HepG2 (cell line): ENCODE measurements at regions not wholly inside any gene's neighbourhood (a gene's known extent, or its start where the extent isn't known, plus 50 kb on each side); places are given as distances from the start of the nearest gene placed in this dataset.

Source experiments
- ATAC-seq: fragments of 200-7000 bp; cut with Tn5 transposase; 3 replicates; pipeline ENCODE4 v1.9.1; 2020; ENCODE audit warnings: mild to moderate bottlenecking, moderate library complexity
- BruUV-seq: library from RNA; stranded (reverse); fragments of 400-500 nt; replicated peaks from 2 replicates; lab custom pipeline; 2021; lab: Mats Ljungman, UMichigan
- CTCF ChIA-PET: fragments of 300-600 bp; formaldehyde crosslinking; extraction: SDS; loops from one replicate; lab custom pipeline; 2021; ENCODE audit warnings: low total read pairs, inconsistent platforms, low intra/inter-chr PET ratio; lab: Yijun Ruan, JAX
- POLR2A ChIA-PET: fragments of 350-600 bp; sonication (Branson Sonifier 250); formaldehyde crosslinking; loops from one replicate; lab custom pipeline; 2020; ENCODE audit warnings: antibody characterized with exemption, inconsistent platforms; lab: Yijun Ruan, JAX
- DNase-seq: peaks from one replicate; pipeline ENCODE4 v3.0.0-alpha.2; 2015; ENCODE audit warnings: low spot score
- FAIRE-seq: peaks from 3 replicates; lab custom pipeline; 2011; peaks lifted over from hg19 to GRCh38; lab: Jason Lieb, UNC
- H2AFZ ChIP-seq: one replicate; pipeline ENCODE4 v1.6.1; 2011; ENCODE audit warnings: low read length, inconsistent platforms
- H3K27ac ChIP-seq: fragments of 300-600 bp; 3 replicates; pipeline ENCODE4 v1.8.0; 2011; ENCODE audit warnings: mixed run types, mild to moderate bottlenecking, mixed read lengths, low read length, inconsistent platforms; ENCODE audit not compliant: insufficient read depth; ENCODE audit errors: extremely low read length
- H3K27me3 ChIP-seq, 2 experiments: fragments of 200-600 bp in 1 of 2; 2 replicates in 1 of 2; 3 replicates in 1 of 2; pipeline versions ENCODE4 v1.6.0 to v1.8.0; 2011; ENCODE audit warnings: low read length in 2 of 2, mild to moderate bottlenecking in 2 of 2, moderate library complexity in 2 of 2, inconsistent platforms in 1 of 2; ENCODE audit not compliant: insufficient read depth in 2 of 2, control insufficient read depth in 1 of 2
- H3K36me3 ChIP-seq, 2 experiments: fragments of 200-600 bp in 1 of 2; replicated peaks in 1 of 2; 2 replicates in 1 of 2; 3 replicates in 1 of 2; pipeline versions ENCODE4 v1.5.1 to v1.8.0; 2011; ENCODE audit warnings: low read length in 2 of 2, inconsistent platforms in 1 of 2; ENCODE audit not compliant: insufficient read depth in 2 of 2, control insufficient read depth in 1 of 2
- H3K4me1 ChIP-seq: 2 replicates; pipeline ENCODE4 v1.5.1; 2012; ENCODE audit warnings: low read length, inconsistent platforms; ENCODE audit not compliant: insufficient read depth
- H3K4me2 ChIP-seq: 2 replicates; pipeline ENCODE4 v1.6.0; 2011; ENCODE audit warnings: low read depth, low read length, inconsistent platforms
- H3K4me3 ChIP-seq, 3 experiments: fragments of 200-600 bp in 1 of 3; sonication (generic), shearing (Covaris generic) in 1 of 3; replicated peaks in 1 of 3; 2 replicates each; pipeline ENCODE4 v1.5.1; 2011 to 2016; ENCODE audit warnings: low read length in 3 of 3, inconsistent platforms in 2 of 3, low read depth in 2 of 3, mild to moderate bottlenecking in 2 of 3, control low read depth in 1 of 3, mixed read lengths in 1 of 3; ENCODE audit not compliant: insufficient read depth in 1 of 3
- H3K79me2 ChIP-seq: one replicate; pipeline ENCODE4 v1.6.1; 2011; ENCODE audit warnings: low read length, inconsistent platforms; ENCODE audit not compliant: insufficient read depth
- H3K9ac ChIP-seq: 2 replicates; pipeline ENCODE4 v1.6.0; 2011; ENCODE audit warnings: mild to moderate bottlenecking, low read depth, low read length, inconsistent platforms; ENCODE audit not compliant: insufficient read depth
- H3K9me3 ChIP-seq: 2 replicates; pipeline ENCODE4 v1.5.1; 2012; ENCODE audit warnings: mild to moderate bottlenecking, low read length
- H4K20me1 ChIP-seq: 2 replicates; pipeline ENCODE4 v1.6.0; 2011; ENCODE audit warnings: inconsistent platforms, mild to moderate bottlenecking, low read length, moderate library complexity; ENCODE audit not compliant: insufficient read depth
- CC2D1A ChIP-seq: sonication (generic); formaldehyde crosslinking; IDR thresholded peaks from 2 replicates; pipeline ENCODE4 v1.8.1; 2023; ENCODE audit warnings: mild to moderate bottlenecking, missing genetic modification reagents
- KDM3A ChIP-seq: IDR thresholded peaks from 2 replicates; pipeline ENCODE4 v1.6.1; 2018; ENCODE audit warnings: low read depth, missing compliant biosample characterization
- KLF12 ChIP-seq: sonication (generic); formaldehyde crosslinking; IDR thresholded peaks from 2 replicates; pipeline ENCODE4 v1.4.0; 2020; ENCODE audit warnings: missing genetic modification reagents, borderline replicate concordance
- KMT2B ChIP-seq: IDR thresholded peaks from 2 replicates; pipeline ENCODE4 v1.6.1; 2016; ENCODE audit warnings: missing genetic modification reagents, missing compliant biosample characterization
- MAFF ChIP-seq: IDR thresholded peaks from 2 replicates; pipeline ENCODE4 v1.6.1; 2011; ENCODE audit warnings: low read depth, low read length, improper control_type of control experiment
- MAFK ChIP-seq, 2 experiments: IDR thresholded peaks in 1 of 2; conservative IDR thresholded peaks in 1 of 2; 2 replicates each; pipeline ENCODE4 v1.6.1; 2011; ENCODE audit warnings: improper control_type of control experiment in 2 of 2, low read length in 2 of 2
- ZFP36 ChIP-seq: fragments of 150-350 bp; IDR thresholded peaks from 2 replicates; pipeline ENCODE4 v1.6.1; 2018; ENCODE audit warnings: borderline replicate concordance, low read length, low read depth; ENCODE audit not compliant: partially characterized antibody
- ZNF180 ChIP-seq: sonication (generic); formaldehyde crosslinking; IDR thresholded peaks from 2 replicates; pipeline ENCODE4 v1.4.0; 2020; ENCODE audit warnings: low read depth, missing genetic modification reagents, borderline replicate concordance
- ZNF432 ChIP-seq: sonication (generic); formaldehyde crosslinking; IDR thresholded peaks from 2 replicates; pipeline ENCODE4 v1.5.0; 2020; ENCODE audit warnings: missing genetic modification reagents, mild to moderate bottlenecking, borderline replicate concordance
- ZSCAN12 ChIP-seq: sonication (generic); formaldehyde crosslinking; IDR thresholded peaks from 2 replicates; pipeline ENCODE4 v1.9.0; 2021; ENCODE audit warnings: mild to moderate bottlenecking, missing genetic modification reagents
- WGBS: methylation state at CpG from one replicate; pipeline ENCODE4 v1.1.6; 2017; ENCODE audit warnings: low lambda C conversion rate; 5-methylcytosine and 5-hydroxymethylcytosine counted together
- in situ Hi-C: cut with HindIII; loops from 2 replicates; pipeline ENCODE4 v1.10.0; 2017; ENCODE audit warnings: low pct_unique_long_range_greater_than_20kb; ENCODE audit not compliant: extremely low pct_ligation_motif_present
- intact Hi-C: fragments of 100-400 bp; cut with micrococcal nuclease; formaldehyde crosslinking; loops from one replicate; pipeline ENCODE4 v1.10.0; 2022; ENCODE audit not compliant: unreplicated experiment
- TF ChIP-seq, protein P1 (sequence below): IDR thresholded peaks from 2 replicates; pipeline ENCODE4 v1.6.1; 2016; ENCODE audit warnings: low read depth, control low read depth

DNA sequence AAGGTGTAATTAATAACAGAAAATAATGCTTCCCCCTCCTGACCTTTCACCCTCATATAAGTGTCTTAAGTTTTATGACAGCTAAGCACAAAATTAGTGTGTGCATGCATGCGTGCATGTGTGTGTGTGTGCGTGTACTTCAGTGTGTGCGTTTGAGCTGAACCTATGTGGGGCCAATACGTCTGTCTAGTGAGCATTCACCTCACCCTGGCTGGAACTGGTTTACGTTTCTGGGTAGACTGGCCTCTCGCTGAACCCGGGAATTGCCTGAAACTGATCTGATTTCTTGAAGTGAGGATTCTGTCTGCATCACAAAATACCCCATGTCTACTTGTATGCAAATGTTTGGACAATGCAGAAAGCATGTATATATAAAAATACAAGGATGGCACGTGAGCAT is 68.2 kb upstream of the TBX3 start:
- Histone ChIP-seq H3K27me3 (no peaks in the 10 kb centered on the region), H3K9ac (no peak overlapping the region)
- FAIRE-seq = no peak
- TF ChIP-seq CC2D1A (CRISPR knock-in tag) (no peak), KLF12 (no peak), ZFP36 (no peak), MAFF (peak; percentile 40; the same call in 1 of the 2 replicates), KMT2B (CRISPR knock-in tag) (no peak), MAFK (conservative IDR thresholded peaks at IDR 0.05 in 1 of 2, IDR thresholded peaks at IDR 0.05 in 1 of 2; ENCODE audit: low read length in 2 of 2) (peak in 1 of 2 experiments; percentile 29; a peak in 1 of 4 replicates), KDM3A (no peak), ZNF432 (CRISPR knock-in tag) (no peak), ZSCAN12 (no peak), ZNF180 (no peak)
- TF ChIP-seq, protein P1, sequence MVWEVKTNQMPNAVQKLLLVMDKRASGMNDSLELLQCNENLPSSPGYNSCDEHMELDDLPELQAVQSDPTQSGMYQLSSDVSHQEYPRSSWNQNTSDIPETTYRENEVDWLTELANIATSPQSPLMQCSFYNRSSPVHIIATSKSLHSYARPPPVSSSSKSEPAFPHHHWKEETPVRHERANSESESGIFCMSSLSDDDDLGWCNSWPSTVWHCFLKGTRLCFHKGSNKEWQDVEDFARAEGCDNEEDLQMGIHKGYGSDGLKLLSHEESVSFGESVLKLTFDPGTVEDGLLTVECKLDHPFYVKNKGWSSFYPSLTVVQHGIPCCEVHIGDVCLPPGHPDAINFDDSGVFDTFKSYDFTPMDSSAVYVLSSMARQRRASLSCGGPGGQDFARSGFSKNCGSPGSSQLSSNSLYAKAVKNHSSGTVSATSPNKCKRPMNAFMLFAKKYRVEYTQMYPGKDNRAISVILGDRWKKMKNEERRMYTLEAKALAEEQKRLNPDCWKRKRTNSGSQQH = no peak
- TF ChIP-seq, all 625 proteins: peak for 2
- Histone ChIP-seq H3K79me2 (no peaks in the 10 kb centered on the region), H3K4me1 (peaks cover 11% of the 10 kb centered on the region; the same call in 1 of the 2 replicates), H3K27ac (no peak overlapping the region), H4K20me1 (no peaks in the 10 kb centered on the region), H3K36me3 (no peaks in the 10 kb centered on the region), H3K4me2 (no peak overlapping the region), H3K9me3 (no peaks in the 10 kb centered on the region), H2AFZ (no peak overlapping the region), H3K4me3 (no peak overlapping the region)
- POLR2A ChIA-PET = no interaction called here
- BruUV-seq = no TSS peak
- intact Hi-C loops (no loop called here), in situ Hi-C loops (no loop called here)
- WGBS = 78% methylated on average over 8 of the region's 8 CpGs
- no peak for DNase-seq
- ATAC-seq = no peak
- CTCF ChIA-PET = no interaction called here
